ENCODE measurements at regions not wholly inside any gene's neighbourhood (a gene's known extent, or its start where the extent isn't known, plus 50 kb on each side); places are given as distances from the start of the nearest gene placed in this dataset.

- TF ChIP-seq GTF2F1 (IDR thresholded peaks at IDR 0.05; ENCODE audit: borderline replicate concordance, low read depth, low read length) = no peak
Observed at GRCh38 chr3:25291481-25291905, 136.6 kb upstream of the RARB start (continued).

Measured in H1 (cell line).